Cerebellar nuclear complex (tissue), 1 donor: ENCODE measurements at regions not wholly inside any gene's neighbourhood (a gene's known extent, or its start where the extent isn't known, plus 50 kb on each side); places are given as distances from the start of the nearest gene placed in this dataset.
"Not testable (repeated sequence)": the region's sequence is repeated elsewhere in the genome, so short reads cannot be mapped to it uniquely, and the experiment has no call there.

ENCODE experiments used
- DNase-seq, 2 experiments: peaks; one replicate each; lab custom pipeline; 2025; lab: John Stamatoyannopoulos, UW

DNA sequence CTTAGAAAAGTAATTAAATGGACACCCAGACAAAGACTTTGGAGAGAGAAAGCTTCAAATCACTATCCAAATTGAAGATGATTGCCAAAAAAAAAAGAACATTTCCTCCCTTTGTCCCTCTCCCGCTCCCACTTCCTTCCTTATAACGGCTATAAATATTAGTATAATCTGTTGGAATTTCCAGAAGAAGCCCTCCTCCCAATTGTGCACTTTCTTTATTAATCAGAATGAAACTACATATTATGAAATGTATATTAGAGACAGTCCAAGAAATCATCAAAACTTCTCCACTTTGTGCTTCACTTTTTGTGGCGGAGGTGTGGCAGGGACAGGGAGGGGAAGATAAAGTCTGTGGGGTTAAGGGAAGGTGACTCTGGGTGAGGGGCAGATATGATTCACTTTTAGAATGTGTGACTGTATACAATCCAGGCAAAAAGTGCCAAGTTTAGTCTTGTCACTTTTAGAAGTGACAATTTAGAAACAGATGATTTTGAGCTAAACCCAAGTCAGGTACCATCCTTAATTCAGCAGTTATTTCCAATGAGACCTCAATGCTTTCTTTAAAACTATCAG lies 195.0 kb upstream of the MARCKS start:
- DNase-seq, result no peak

DNA sequence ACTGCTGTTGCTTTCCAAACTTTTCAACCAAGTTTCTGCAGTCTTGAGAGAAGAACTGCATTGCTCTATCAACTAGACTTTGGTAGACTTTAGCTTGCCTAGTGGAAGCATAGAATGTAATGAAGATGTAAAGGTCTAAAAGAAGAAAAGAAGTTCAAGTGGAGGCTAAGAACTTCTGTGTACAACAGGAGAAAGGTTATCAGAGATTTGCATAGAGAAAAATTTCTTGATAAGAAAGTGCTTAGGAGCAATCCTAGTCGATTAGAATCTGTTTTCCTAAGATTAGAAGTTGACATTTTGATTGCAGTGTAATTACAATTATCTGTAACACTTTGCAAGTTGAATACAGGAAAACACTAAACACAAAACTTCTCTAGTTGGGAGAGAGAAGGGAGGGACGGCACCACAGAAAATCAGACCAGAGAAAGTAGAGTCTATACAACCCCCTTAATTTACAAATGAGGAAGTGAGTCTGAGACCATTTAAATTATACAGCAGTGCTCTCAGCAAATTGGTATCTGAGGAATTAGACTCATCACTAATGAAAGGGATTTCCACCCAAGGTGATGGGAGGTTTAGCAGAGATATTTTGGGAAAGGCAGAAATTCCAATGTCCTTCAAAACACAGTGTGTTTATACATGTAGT lies 194.3 kb upstream of the MARCKS start:
- DNase-seq, result no peak

DNA sequence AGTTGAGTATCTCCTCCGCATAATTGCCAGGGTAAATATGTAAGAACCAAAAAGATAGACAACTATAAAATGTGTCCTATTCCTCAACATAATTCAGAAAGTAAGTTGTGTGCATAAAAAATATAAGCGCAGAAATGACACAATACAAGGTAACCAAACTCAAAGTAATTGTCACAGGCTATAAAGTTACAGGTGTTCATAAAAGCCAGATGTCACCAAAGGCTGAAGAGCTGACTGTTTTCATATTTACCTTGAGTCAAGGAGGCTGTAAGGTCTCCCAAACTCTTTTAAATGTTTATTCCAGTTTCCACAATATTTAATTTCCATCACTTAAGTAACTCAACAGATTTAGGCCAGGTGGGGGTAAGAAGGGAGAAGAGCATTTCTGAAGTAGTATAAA lies 192.2 kb upstream of the MARCKS start:
- DNase-seq, result no peak

DNA sequence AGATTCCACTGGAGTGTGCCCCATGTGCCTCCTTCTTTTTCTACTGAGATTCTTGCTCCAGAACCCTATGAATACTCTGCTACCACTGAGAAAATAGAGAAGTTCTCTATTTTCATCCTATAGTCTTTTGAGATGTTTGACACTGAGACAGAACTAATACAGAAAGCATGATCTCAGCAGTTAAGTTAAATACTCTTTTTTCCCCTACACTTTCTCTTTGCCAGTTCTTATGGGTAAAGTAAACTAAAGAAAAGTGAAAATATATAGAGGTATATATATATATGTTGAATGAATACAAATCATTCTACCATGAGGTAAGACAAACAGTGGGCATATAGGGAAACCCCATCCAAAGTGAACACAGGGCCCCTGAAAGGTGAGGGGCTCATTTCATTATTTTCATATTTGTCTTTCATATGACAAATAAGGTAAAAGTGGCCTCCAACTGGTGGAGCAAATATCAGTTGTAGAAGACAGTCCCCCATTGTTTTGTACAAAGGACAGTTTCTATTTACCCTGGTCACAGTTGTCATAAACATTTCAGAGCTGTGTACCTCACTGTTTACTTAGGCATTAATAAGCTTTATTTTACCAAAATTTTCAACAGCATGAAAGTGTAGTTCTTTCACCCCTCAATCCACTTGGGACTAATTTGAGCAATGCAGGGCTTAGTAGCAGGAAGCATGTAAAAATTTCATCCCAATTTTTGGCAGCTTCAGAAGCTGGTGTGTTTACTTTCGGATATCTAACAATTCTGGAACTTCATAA lies 188.3 kb upstream of the MARCKS start:
- DNase-seq, result no peak

DNA sequence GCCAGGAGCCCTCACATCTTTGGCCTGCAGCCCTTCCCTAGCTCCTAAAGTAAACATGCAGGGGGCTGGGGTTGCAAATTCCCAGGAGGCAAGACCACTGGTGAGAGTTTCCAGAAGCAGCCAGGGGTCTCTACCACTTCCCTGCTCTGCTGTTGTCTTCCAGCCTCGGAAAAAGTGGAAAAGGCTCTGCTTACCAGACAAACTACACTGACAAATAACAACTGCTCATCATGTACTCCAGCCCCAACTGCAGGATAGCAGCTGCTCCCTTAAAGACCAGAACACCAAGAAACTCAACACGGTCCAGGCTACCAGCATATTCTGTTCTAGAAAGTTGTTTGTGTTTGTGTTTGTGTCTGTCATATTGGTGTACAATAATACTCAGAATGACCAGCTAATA lies 187.5 kb upstream of the MARCKS start:
- no peak for DNase-seq

DNA sequence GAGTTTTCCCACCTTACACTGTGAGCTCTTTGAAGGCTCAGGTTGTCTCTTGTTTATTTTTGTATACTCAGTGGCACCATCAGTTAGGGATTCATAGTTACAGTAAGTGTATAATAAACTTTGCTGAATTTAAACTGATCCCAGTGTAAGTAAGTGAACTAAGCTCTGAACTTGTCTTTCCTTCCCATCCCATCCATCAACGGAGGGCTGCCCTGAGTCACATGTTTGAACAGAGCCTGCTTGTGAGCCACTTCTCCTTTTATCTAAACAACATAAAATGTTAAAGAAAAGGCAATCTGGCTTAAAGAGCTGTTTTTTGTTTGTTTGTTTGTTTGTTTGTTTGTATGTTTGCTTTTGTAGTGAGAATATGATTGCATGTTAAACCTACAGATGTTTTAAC lies 185.7 kb upstream of the MARCKS start:
- no peak for DNase-seq

DNA sequence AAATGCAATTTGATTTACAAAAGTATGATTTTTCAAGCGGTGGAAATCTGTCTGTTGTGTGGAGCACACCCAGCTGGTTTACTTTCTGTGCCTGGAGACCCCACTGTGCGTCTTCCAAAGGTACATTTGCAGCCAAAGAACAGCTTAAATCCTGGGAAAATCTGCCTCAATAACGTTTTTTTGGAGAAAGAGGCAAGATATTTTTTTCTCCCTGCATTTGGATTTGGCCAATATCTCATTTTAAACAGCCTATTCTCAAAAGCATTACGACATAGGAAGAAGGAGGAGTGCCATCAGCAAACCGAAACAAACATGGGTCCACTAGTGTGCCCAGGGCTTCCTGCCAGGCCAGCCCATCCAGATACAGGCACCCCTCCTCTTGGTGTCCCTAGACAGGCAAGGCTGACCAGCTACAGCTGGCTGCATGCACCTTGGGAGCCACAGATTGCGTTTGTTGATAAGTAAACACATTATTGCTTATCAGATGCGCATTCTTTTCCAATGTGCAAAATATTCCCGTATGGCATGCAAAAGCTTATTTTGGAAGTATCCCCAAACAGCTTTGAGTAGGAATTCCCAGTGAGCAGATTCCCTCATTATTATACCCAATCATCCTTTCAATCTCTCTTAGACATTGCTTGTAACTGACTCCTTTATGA lies 184.5 kb upstream of the MARCKS start:
- no peak for DNase-seq

DNA sequence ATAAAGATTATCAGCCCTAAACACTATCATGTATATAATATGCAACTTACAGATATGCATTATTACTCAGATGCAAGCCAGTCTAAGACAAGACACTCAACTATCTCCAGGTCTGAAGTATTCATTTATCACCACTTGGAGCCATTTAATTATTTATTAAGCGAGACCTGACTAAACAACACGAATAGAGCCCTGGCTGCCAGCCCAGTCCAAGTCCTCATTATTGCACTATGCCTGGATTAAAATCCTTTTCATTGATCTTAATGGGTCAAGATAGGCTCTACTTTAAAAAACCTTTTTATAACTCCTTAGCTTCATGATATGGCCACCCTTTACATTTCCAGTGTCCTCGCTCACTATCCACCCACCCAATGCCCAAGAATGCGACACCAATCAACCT lies 183.1 kb upstream of the MARCKS start:
- DNase-seq, result no peak

DNA sequence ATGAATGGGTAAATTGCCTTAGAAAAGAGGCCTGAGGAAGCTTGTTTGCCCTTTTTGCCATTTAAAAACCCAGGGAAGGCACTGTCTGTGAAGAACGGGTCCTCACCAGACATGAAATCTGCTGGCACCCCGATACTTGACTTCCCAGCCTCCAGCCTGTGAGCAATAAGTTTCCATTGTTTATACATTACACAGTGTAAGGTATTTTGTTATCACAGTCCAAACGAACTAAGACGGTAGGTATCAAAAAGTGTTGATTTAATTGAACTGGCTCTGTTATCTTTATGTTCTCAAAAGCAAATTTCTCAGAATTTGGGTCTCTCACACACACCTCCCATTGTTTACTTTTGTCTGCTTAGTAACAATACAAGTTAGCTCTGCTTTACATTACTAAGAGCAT lies 181.1 kb upstream of the MARCKS start:
- no peak for DNase-seq

DNA sequence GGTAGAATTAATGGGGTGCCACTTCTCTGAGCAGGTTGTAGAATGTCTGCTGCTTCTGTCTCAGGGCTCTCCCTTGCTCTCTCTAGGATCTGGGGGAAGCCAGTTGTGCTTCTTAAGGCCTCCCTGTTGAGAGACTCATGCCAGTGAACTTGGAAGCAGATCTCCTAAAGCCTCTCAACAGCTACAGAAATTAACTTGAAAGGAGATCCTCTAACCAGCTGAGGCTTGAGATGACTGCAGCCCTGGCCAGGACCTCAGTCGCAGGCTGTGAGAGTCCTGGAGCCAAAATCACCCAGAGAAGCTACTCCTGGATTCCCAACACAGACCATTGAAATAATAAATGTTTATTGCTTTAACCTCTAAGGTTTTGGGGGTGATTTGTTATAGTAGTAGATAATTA lies 180.2 kb upstream of the MARCKS start:
- no peak for DNase-seq

DNA sequence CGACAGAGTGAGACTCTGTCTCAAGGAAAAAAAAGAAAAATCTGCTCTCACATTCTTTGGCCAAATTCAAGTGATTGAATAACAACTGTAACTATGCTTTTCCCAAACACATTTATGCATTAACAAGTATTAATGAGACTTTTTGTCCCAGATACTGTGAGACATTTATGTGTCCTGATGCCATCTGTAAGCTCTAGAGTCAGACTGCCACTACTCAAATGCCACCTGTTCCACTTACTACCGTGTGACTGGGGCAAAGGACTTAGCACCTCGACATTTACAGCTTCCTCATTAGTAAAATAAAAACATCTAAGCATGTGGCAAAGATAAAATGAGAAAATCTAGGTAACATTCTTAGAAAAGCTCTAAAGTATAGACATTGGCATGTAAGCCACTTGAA lies 178.1 kb upstream of the MARCKS start:
- no peak for DNase-seq

DNA sequence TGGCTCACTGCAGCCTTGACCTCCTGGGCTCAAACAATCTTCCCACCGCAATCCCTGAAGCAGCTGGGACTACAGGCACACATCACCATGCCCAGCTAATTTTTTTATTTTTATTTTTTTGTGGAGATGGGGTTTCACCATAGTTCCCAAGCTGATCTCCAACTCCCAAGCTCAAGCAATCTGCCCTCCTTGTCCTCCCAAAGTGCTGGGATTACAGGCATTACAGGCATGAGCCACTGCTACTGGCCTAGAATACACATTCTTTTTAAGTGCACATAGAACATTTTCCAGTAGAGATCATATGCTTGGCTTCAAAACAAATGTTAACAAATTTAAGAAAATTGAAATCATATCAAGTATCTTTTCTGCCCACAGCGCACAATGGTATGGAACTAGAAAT lies 176.8 kb upstream of the MARCKS start:
- DNase-seq, result no peak

DNA sequence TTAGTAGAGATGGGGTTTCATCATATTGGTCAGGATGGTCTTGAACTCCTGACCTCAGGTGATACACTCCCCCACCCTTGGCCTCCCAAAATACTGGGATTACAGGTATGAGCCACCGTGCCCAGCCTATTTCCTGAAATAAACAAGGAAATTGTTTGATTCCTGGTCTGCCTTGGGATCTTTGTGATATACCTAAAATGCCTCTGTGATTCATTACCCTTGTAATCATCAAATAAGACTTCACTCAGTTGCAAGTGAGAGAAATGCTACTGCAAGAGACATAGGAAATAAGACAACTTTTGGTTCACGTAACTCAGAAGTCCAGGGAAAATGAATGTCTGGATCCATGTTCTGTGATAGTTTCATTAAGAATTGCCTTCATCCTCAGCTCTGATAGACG lies 173.2 kb upstream of the MARCKS start:
- no peak for DNase-seq

DNA sequence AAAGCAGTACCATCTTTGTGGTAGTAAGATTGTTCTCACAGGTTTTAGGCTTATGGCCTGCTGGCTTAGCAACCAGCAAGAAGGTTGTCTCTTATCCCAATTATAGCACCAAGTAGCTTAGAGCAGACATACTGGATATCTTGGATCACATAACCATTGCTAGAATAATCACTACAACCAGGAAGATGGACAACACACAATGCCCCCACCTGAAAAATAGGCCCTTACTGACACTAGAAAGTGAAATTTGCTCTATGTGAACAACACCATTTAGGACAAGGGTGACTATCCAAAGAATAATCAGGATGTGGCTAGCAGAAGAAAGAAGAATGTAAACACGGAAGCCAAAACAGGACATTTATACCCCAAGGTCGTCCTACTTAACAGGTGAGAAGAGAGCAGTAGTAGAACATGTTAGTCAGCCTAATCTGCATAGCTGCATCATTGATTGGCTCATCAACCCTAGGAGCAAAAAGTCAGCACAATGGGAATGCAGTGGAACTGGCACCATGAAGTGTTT lies 172.7 kb upstream of the MARCKS start:
- no peak for DNase-seq

DNA sequence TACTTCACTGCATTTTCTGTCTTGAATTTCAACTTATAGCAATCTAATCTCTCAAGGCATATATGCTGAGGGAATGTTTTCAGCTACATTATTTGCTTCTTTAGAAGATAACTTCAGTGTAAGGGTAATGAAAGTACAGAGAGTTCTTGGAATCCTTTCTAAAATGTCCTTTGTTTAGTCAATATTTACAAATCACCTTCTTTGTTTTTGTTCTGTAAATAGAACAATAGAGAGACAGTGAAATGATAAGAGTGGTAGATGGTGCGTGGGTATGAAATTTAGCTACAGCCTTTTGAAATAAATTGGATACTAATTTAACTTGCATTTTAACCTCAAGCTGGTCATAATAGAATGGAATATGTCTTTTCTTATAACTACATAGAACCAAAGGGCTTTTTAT lies 171.1 kb upstream of the MARCKS start:
- DNase-seq, result no peak

DNA sequence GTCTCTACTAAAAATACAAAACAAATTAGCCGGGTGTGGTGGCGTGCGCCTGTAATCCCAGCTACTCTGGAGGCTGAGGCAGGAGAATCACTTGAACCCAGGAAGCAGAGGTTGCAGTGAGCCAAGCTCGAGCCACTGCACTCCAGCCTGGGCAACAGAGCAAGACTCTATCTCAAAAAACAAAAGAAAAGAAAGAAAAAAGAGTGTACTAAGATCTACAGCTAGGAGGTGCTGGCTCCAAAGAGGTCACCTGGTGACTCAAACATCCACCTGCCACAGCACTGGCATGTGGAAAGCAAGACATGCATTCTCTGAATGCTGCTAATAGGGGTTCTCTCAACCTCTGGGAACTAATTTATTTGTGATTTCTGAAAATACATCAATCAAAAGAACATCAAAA lies 167.5 kb upstream of the MARCKS start:
- not testable (repeated sequence) for DNase-seq

DNA sequence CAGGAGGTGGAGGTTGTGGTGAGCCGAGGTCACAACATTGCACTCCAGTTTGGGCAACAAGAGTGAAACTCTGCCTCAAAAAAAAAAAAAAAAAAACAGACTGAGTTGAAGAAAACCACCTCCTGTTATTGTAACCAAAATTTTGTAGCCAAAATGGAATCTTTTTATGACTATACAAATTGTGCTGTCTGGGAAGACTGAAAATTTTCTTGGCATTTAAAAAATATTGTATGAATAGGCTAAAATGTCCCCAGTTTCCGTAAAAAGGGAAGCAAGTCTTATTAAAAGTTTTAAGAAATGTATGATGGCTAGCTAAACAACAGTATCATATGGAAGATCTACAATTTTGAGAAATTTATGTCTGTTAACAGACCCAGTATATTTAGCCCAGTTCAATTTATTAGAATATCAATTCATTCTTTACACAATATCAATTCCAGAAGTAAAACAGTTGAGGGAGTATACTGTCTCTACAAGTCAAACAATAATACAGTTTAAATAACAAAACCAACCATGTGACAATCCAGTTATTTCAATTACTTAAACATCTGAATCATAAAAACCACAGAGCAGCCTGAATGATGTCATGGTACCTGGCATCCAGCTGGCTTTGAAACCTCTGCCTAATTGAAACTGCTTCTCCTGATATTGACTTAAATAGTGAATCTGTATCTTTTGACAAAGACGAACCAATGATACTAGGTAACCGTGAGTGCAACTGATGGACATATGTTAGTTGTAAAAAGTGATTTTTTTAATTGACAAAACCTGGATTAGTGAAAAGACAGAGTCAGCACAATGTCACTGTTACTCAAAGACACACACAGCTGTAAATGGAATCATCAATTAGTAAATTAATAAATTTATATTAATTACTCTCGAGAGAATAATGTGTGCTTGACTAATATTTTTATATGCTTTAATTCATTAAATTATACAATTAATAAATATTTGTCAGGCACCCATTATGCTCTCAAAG lies 166.6 kb upstream of the MARCKS start:
- no peak for DNase-seq

DNA sequence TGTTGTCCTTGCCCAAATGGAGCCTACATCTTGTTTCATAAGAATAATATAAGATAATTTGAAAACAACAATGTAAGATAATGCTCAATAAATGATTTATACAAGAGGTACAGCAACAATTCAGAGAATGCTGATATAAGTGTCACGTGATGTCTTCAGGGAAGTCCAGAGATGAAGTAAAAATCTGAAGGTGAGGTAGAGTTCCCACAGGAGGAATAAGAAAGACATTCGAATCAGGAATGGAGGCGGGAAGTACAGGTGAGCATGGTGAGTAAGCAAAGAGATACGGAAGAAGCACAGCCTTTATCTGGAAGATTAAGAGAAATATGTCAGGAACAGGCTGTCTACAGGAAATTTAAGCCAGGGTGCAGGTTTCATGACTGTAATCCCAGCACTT lies 165.9 kb upstream of the MARCKS start:
- no peak for DNase-seq

DNA sequence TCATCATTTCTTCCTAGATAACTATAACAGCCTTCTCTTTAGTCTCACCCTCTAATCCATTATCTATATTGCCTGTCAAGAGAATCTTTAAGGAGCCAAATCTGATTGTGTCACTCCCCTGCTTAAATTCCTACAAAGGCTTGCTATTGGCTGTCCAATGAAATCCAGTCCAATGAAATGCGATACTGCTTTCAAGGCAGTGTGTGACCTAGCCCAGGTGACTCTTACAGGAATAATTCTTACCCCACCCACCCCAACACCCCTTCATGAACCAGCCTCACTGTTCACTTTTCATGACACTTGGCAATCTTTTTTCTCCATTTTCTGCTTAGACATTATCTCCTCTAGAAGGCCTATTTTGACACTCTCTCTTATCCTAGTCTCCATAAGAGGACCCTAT lies 163.3 kb upstream of the MARCKS start:
- no peak for DNase-seq

DNA sequence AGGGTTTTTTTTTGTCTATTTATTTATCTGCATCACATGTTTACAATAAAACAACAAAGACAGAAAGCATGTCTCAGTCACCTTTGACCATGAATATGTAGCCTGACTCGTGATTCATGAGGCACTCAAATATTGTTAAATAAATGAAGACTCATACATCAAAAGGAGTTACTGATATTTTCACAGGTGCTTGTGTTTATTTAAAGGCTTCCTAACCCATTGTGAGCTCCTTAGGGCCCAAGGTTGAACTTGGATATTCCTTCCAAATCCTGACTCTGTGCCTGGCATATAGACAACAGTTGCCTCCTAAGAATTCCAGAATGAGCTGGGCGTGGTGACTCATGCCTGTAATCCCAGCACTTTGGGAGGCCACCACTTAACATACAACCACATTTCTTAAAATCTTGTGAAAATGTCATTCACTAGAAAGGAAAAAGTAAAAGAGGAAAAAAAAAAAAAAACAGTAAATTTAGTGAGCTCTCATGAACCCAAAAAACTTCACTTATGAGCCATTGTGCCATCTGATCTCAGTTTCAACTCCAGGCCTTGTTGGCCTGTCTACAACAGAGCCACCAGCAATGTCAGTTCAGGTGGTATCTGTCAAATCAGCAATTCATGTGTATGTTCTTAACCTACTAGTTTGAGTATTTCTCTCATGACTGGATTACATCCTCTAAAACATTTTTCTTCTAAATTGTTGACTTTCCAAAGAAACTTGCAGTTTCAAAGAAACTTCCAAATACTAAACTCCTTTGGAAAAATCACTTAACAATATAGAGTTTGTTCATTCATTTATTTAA lies 162.7 kb upstream of the MARCKS start:
- DNase-seq, result no peak

DNA sequence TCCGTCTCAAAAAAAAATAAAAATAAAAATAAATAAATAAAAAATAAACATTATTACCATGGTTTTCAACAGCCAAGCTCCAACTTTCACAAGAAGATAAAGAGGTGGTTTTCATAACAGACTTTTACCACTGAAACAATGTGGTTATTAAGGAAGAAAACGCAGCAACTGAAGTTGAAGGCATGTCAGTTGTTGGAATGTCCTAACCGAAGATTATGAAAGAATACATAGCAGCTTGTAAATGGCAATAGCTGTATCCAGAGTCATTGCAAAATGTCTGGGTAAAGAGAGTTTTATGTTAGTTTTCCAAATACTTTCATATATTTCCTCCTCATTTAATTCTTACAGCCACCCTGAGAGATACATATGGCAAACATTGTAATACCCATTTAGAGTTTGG lies 161.6 kb upstream of the MARCKS start:
- DNase-seq, result no peak
